OCI-M1 (cell line): ENCODE measurements at regions not wholly inside any gene's neighbourhood (a gene's known extent, or its start where the extent isn't known, plus 50 kb on each side); places are given as distances from the start of the nearest gene placed in this dataset.
"Not testable (repeated sequence)": the region's sequence is repeated elsewhere in the genome, so short reads cannot be mapped to it uniquely, and the experiment has no call there.

Experiments
- DNase-seq: peaks from one replicate; lab custom pipeline; 2025; lab: John Stamatoyannopoulos, UW

DNA sequence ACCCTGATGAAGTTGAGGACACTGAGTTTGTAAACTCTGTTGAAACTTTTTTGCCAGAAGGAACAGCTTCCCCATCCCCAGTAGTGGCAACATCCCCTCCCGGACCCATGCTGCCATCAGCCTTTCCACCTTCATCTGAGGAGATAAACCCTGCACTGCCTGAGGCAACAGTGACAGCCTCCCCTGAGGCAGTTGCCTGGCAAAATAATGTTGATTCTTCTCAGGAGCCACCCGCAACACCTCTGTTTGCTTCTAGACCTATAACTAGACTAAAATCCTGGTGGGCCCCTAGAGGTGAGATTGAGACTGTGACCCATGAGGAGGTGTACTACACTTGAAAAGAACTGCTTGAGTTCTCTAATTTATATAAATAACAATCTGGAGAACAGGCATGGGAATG, 597.6 kb upstream of the NR3C2 start:
- DNase-seq: not testable (repeated sequence)

DNA sequence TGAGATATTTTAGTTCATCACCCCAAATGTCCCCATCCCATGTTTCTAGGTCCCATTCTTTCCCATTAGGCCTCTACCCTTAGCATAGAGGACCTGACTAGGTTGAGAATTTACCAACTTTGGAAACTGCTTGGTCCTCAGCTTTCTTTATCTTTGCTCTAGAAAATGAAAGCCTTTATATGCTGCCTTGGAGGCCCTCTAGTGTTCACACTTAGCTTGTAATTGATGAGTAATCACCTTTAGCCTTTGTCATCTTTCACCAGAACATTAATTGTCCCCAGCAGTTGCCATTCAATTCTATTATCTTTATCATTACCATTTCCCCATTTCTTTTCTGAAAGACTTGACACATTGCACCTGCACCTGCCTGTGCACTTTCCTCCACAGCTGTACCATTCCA, 589.2 kb upstream of the NR3C2 start:
- DNase-seq: peak; percentile 84

DNA sequence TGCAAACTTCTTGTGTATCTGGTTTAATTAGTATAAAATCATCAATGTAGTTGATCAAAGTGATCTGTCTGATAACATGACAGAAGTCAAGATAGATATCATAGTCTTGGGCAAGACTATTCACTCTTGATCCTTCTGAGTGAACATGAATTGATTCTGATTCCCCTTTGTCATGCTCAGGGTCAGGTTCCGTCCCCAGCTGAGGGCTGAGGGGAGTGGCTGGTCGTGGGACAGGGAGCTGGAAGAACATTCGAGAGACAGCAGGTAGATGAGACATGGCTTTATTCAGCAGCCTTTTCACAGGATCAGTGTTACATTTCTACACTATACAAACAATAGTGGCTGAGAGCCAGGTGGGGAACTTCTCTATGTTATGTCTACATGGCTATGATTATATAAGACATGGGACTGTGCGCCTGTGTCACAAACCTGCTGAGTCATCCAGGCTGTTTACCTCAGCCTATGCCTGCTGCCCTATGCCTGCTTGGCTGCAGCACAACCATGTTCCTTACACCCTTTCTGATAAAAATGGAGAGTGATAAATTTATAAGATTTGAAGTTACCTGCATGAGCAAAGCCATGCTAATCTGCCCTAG, 586.9 kb upstream of the NR3C2 start:
- DNase-seq: peak; percentile 72

DNA sequence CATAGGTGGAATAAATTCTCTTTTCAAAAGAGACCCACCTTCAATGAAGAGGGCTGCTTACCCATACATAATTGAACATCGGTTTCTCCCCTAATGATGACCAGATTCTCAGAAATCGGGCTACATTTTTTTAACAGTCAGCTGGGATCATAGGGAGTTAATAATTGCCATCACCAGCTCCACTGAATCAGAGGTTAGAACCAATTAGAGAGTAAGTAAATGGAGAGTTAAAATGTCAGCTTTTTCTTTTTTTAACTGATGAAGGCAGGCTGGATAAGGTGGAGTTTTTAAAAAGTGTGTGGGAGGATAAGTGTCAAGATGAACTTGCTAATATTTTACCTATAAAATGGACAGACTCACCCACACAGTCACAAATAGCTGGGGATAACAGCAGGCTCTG, 584.5 kb upstream of the NR3C2 start:
- DNase-seq: no peak

DNA sequence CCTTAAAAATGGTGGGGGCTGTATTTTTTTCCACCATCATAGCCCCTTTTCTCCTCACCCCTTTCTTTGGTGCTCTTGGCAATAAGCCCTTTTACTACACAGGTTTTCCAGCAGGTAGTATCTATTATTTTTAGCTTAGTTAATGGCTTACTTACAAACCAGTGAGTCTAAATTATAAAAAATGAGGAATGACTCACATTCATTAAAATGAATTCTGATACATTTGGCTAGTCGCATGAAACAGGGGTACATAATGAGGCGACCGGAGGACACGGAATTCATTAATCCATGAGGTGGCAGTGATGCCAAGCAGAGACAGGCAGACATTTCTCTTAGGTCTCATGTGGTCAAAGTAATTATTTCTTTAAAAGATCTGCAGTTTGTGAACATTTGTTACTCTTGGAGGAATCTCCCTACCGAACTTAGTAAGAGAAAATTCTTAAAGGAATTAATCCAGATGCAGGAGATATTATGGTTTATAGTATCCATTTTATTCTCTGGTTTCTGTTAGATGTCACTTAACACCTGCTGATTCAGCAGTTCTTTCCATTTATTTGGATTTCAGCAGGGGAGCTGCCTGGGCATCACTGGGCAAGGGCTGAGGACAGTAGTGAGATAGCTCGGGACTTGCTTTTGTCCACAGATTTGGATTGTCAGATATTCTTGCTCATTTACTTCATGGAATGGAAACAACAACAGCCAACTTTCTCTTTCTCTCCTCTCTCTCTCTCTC, 575.0 kb upstream of the NR3C2 start:
- no peak for DNase-seq

DNA sequence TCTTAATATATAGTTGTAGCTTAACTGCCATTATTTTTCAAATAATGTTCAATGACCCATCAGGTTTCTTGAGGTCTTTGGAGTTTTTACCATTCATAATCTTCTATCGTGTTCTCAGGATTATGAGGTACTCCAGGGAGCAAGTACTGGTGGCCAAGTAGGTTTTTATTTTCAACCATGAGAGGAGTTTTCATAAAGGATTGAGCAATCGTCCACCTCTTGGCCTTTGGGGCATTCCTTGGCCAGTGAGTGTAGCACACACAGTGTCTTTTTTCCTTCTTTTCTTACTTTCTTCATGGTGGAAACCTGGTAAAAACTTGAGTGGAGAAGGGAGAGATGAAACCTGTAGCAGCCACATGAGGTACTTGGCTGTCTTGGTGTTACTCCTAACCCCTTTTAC, 567.0 kb upstream of the NR3C2 start:
- no peak for DNase-seq

DNA sequence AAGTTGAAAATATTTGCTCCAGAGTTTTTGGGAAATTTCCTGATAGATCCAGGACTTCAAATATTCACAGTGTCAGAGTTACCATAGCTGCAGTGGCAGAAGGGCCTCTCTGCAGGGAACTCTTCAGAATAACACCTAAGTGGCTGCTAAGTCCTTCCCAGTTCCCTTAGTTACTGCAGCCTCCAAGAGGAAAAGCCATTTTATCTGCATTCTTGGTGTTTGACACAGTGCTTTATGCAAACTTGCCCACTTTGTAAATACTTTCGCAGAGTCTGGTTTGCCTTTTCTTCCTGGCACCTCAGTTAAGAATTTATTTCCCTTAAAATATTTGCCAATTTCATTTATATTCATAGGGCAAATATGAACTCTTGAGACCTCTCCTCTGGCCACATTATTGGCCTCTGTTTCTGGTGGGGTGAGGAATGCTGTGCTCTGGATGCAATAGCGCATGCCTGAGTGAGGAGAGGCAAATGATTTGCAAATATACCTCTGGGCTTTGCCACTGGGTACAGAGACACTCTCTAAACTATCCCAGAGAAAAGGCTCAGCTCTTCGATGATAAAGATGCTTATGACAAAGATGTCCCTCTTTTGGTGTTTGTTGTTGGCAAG, 566.3 kb upstream of the NR3C2 start:
- no peak for DNase-seq

DNA sequence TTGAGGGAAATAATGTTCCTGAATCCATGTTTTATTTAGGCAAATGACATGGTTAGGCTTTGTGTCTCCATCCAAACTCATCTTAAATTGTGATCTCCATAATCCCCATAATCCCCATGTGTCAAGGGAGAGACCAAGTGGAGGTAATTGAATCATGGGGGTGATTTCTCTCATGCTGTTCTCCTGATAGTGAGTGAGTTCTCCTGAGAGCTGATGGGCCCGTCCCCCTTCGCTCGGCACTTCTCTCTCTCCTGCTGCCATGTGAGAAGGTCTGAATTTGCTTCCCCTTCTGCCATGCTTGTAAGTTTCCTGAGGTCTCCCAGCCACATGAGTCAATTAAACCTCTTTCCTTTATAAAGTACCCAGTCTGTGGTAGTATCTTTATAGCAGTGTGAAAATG, 563.0 kb upstream of the NR3C2 start:
- DNase-seq: no peak

DNA sequence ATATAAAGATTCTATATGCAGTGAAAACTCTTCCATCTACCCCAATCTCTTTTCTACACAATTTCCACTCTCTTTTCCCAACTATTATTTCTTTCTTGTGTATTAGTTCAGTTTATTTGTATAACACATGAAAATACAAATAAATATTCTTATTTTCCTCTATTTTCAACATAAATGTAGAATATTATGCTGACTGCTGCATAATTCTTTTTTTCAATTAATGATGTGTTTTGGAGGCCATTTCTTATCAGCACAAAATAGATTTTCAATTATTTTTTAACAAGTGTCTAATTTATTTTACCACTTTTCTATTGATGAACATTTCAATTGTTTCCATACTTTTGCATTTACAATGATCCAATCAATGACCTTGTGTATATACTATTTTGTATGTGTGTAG, 557.7 kb upstream of the NR3C2 start:
- DNase-seq: no peak

DNA sequence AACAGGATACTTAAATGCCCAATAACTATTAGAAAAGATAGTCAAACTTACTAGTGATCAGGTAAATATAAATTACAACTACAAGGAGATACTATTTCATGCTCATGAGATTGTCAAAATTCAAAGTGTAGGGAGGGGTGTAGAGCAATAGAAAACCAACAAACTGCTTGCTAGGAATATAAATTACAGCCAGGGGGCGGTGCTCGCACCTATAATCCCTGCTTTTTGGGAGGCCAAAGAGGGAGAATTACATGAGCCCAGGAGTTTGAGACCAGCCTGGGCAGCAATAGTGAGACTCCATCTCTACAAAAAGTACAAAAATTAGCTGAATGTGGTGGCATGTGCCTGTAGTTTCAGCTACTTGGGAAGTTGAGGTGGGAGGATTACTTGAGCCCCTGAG, 556.5 kb upstream of the NR3C2 start:
- peak; percentile 89 for DNase-seq

DNA sequence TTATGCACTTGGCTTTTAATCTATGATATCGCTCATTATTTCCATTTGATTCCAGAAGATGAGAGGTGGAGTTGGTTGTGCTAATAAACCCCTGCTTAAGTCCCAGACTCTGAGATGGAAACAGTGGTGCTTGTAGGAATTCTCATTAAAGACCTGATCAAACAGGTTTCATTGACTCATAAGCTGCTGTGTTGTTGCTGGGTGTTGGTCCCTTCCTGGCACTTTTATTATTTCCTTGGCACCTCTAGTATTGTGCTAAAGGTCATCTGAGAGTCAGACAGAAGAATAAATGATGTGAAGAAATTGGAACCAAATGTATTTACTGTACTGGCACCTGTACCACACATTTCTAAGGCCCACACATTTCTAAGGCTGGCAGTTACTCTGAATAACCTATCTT, 544.7 kb upstream of the NR3C2 start:
- DNase-seq: no peak

DNA sequence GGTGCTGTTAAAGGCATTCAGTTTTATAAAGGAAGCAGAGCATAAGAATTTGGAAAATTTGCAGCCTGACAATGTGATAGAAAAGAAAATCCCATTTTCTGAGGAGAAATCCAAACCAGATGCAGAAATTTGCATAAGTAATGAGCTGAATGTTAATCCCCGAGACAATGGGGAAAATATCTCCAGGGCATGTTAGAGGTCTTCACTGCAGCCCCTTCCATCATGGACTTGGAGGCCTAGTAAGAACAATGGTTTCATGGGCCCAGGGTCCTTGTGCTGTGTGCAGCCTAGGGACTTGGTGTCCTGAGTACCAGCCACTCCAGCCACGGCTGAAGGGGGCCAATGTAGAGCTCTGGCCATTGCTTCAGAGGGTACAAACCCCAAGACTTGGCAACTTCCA, 542.7 kb upstream of the NR3C2 start:
- no peak for DNase-seq

DNA sequence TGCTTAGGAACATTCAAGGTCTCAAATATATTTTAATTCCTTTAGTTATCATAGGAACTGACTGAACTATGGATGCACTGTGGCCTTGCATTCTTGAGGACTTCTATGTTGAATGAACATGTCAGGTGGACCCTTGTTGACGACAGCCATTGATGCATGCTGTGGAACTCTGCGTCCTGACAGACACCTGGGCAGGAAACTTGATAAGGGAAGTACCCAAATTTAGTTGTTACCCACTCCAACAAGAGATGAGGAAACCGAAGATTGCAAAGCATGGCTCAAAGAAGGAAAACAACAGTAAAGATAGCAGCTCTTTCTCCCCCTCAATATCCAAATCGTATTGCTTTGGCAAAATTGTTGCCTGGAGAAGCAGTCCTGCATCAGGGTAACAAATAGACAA, 540.0 kb upstream of the NR3C2 start:
- DNase-seq: no peak

DNA sequence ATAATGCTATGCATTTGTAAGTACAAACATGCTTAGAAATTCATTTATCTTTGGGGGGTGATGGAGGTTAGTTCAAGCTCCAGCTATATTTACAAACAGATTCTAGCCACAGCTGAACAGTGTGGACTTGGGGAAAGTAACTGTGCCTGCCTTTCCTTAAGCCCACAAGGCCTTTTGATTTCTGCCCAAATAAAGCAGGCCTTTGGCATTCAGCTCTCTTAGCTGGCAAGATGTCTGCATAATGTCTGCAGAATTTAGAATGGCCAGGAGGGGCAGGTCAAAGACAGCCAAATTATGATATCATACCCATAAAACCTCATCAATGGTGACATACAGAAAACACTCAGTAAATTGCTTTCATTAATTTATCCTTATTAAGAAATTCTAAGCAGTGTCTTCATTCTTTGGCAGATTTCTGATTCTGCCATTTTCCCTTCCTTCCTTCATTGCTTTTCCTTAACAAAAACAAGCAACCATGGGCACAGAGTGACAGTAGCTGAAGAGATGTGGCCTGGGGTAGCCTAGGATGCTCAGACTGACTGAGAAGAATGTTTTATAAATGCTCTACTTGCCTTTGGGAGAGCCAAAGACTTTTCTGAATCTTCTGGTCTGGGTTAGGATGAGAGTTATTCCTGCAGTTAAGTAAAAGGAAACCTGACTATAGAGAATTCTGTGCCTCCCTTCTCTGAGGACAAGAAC, 538.7 kb upstream of the NR3C2 start:
- DNase-seq: no peak

DNA sequence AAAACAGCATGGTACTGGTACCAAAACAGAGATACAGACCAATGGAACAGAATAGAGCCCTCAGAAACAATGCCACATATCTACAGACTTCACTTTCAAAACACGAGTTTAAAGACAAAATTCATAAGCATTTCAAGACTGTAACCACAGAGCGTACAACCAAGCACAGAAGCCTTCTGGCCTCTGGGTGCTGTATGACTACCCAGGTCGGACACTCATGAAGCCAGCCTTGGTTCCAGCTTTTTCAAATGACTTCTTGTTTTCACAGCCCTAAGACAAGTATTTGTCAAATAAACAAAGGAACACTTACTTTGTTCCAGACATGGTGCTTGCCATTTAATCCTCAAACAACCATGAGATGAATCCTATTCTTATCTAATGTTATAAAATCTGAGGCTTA, 536.1 kb upstream of the NR3C2 start:
- DNase-seq: no peak

DNA sequence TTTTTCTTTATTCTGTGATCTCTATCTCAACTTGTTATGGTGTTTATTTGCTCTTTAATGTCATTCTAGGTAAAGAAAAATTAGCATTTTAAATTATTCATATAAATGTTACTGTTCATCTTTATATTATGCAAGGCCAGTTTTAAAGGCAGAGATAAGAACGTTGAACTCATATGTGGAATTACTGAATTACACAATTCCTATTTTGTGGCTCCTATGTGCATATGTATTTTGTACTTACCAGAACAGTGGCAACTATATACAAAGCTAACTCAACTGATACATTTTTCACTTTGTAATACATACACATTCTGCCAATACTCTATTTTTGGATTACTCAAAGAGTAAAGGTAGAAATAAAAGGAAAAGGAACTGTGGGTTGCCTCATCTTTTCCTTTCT, 533.2 kb upstream of the NR3C2 start:
- DNase-seq: no peak

DNA sequence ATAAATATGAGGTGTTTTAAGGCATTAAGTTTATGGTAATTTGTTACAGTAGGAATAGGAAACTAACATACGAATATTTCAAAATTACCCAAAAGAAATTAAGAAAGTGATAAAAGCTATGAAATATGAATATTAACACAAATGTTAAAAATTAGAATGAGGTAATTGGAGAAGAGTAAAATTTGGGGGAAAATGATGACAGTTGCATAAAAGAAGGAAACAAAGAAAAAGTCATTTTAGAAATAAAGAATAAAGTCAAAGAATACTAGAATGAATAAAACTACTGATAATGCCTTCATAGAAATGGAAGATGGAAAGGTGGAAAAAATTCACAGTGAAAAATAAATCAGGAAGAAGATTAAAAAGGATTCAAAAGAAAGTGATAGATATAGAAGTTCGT, 522.9 kb upstream of the NR3C2 start:
- no peak for DNase-seq

DNA sequence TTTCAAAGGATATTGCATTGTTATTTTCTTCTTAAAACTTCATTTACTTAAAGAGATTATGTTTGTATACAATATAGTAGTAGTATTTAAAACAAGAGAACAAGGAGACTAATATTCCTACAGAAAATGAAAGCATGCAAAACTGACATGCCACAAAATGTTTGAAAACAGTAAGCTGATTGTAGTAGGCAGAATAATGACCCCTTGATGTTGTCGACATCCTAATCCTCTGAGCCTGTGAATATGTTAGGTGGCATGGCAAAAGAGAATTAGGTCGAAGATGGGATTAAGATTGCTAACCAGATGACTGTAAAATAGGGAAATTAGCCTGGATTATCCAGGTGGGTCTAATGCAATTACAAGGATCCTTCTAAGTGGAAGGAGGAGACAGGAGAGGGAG, 522.2 kb upstream of the NR3C2 start:
- DNase-seq: no peak

DNA sequence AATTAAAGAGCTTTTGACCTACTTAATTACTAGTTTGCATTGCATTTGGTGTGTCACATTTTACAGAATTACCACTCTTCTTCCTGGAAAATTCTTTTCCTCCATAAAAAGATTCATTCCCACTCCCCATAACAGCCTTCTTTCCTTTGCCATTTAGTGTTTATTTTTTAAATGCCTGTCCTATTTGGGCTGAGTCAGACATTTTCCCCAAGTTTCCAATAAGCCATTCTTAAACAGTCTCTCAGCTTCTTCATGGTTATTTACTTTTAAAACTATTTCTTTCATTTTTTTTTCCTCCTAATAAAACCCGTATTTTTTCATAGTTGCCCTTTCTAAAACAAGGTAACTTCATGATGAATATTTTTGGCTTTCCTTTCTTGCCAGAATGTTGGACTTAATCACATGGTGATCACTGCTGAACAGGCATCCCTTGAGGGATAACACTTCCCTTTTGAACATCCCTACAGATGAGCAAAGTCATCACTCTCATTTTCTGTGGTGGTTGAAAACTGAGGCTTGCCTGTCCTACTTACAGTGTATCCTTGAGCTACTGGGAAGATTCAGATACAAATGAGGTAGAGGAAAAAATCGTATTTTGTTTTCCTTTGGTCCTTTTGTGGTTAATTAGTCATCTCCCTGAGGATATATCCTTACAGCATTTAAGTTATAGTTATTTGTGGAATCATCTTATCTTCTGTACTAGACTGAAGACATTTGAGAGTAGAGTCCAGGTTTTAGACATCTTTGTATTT, 520.5 kb upstream of the NR3C2 start:
- no peak for DNase-seq

DNA sequence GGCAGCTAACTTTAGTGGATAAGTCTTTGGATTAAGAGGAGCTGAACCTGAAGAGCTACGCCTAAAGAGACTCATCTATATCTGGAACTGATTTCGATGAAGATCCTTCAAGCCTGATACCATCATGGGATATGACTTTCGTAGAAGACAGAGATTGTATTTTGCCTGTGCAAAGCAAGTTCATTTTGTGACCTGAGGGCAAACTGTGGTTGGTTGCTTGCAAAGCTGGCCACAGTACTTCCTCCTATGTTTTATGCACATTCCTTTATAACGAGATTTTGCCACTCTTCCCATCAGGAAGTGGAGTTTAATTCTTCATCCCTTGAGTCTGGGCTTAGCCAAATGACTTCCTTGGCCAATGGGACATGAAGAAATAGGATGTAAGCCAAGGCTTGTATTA, 519.3 kb upstream of the NR3C2 start:
- no peak for DNase-seq

DNA sequence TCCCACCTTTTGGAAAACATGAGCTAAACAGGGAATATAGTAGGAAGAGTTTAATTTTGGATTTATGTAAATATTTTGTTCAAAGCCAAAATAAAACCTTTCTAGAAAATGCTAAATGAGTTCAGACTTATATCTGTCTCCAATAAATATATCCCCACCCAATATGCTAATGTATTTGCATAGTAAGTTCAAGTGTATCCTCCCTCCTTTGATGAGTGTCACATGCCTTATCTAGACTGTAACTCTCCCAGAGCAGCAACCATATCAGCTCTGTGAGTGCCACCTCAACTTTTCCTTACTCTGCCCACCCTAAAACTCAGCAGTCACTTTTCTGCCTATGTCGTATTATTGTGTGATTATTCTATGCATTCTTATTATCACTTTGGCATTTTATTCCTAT, 516.1 kb upstream of the NR3C2 start:
- peak; percentile 19 for DNase-seq

DNA sequence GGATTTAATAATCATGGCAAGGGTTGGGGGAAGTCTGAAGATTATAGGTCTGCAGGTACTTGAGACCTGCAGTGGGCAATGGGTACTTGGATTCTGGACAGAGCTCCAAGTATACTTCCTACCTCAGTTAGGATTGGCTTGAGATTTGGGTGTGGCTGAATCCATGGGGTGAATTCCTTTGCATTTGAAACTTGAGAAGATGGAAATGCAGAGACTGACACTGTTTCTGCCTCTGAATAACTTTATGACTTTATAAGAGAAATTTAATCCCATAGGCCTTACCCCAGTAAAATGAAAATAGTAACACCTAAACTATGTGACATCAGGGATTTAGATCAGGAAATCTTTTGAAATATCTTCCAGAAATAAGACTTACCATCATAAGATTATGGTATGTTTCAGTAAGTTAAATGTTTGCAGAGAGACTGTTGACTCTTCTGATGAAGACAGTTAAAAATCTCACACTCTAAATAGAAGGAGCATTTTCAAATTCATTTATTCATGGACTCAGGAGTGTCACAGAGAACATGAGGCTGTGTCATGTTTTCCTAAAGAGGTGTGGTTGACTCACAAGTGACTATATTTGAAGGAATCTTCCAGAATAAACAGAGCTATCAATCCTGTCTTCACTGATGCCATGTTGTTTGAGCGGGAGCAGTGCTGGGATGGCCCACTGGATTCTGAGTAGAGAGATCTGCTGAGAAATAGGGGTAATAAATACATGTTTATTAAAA, 513.5 kb upstream of the NR3C2 start:
- no peak for DNase-seq
